Stimulated activated CD4-positive, alpha-beta T cell treated with anti-CD3 and anti-CD28 coated beads, Interleukin-15, amount 100 ng/mL, for 24 hours (primary cell): ENCODE measurements at regions not wholly inside any gene's neighbourhood (a gene's known extent, or its start where the extent isn't known, plus 50 kb on each side); places are given as distances from the start of the nearest gene placed in this dataset.
"Not testable (repeated sequence)": the region's sequence is repeated elsewhere in the genome, so short reads cannot be mapped to it uniquely, and the experiment has no call there.

ENCODE experiments used
- DNase-seq: peaks from one replicate; pipeline ENCODE4 v3.0.0-alpha.2; 2020

- DNase-seq, result no peak
Measured at GRCh38 chr12:19671695-19672094, 232.4 kb downstream of the AEBP2 start.

- no peak for DNase-seq
Measured at GRCh38 chr12:19674437-19674836, 235.1 kb downstream of the AEBP2 start.

GRCh38 chr12:19675361-19675760, 236.1 kb downstream of the AEBP2 start:
- DNase-seq, result no peak

GRCh38 chr12:19678501-19678900, 239.2 kb downstream of the AEBP2 start:
- DNase-seq, result not testable (repeated sequence)

GRCh38 chr12:19681007-19681406, 241.7 kb downstream of the AEBP2 start:
- no peak for DNase-seq

- no peak for DNase-seq
Measured at GRCh38 chr12:19683178-19683927, 244.1 kb downstream of the AEBP2 start.

GRCh38 chr12:19687371-19687770, 248.1 kb downstream of the AEBP2 start:
- no peak for DNase-seq

- no peak for DNase-seq
Measured at GRCh38 chr12:19688532-19688931, 249.2 kb downstream of the AEBP2 start.

GRCh38 chr12:19689226-19689625, 249.9 kb downstream of the AEBP2 start:
- DNase-seq, result no peak

- no peak for DNase-seq
Measured at GRCh38 chr12:19689801-19690472, 250.6 kb downstream of the AEBP2 start.

- no peak for DNase-seq
Measured at GRCh38 chr12:19692091-19692490, 252.8 kb downstream of the AEBP2 start.

- no peak for DNase-seq
Measured at GRCh38 chr12:19692566-19692965, 253.3 kb downstream of the AEBP2 start.

GRCh38 chr12:19694627-19695026, 255.3 kb downstream of the AEBP2 start:
- no peak for DNase-seq

- DNase-seq, result no peak
Measured at GRCh38 chr12:19695244-19696098, 256.2 kb downstream of the AEBP2 start.

- no peak for DNase-seq
Measured at GRCh38 chr12:19700969-19701368, 261.7 kb downstream of the AEBP2 start.

GRCh38 chr12:19704966-19705365, 265.7 kb downstream of the AEBP2 start:
- no peak for DNase-seq

- no peak for DNase-seq
Measured at GRCh38 chr12:19706936-19707335, 267.6 kb downstream of the AEBP2 start.

- no peak for DNase-seq
Measured at GRCh38 chr12:19707948-19708409, 268.7 kb downstream of the AEBP2 start.

GRCh38 chr12:19709889-19710288, 270.6 kb downstream of the AEBP2 start:
- DNase-seq, result no peak

- DNase-seq, result no peak
Measured at GRCh38 chr12:19710811-19711793, 271.8 kb downstream of the AEBP2 start.

- no peak for DNase-seq
Measured at GRCh38 chr12:19712041-19712440, 272.7 kb downstream of the AEBP2 start.

- DNase-seq, result no peak
Measured at GRCh38 chr12:19718401-19718800, 279.1 kb downstream of the AEBP2 start.
